Brain microvascular endothelial cell (primary cell): ENCODE measurements at regions not wholly inside any gene's neighbourhood (a gene's known extent, or its start where the extent isn't known, plus 50 kb on each side); places are given as distances from the start of the nearest gene placed in this dataset.
"Not testable (repeated sequence)": the region's sequence is repeated elsewhere in the genome, so short reads cannot be mapped to it uniquely, and the experiment has no call there.

Experiments
- DNase-seq: peaks from one replicate; pipeline ENCODE4 v3.0.0-alpha.2; 2020
- H3K27ac ChIP-seq: fragments of 250-450 bp; sonication (Bioruptor Pico); 2 replicates; pipeline ENCODE4 v1.5.1; 2020; ENCODE audit warnings: mild to moderate bottlenecking, moderate library complexity
- H3K27me3 ChIP-seq: fragments of 250-450 bp; sonication (Bioruptor Pico); replicated peaks from 2 replicates; pipeline ENCODE4 v1.5.1; 2020; ENCODE audit warnings: mild to moderate bottlenecking
- H3K36me3 ChIP-seq: fragments of 250-450 bp; sonication (Bioruptor Pico); replicated peaks from 2 replicates; pipeline ENCODE4 v1.5.1; 2020; ENCODE audit warnings: mild to moderate bottlenecking
- H3K4me3 ChIP-seq: 2 replicates; pipeline ENCODE4 v1.5.1; 2011; ENCODE audit warnings: low read depth, mild to moderate bottlenecking, control low read depth, low read length, moderate library complexity
- in situ Hi-C: cut with HindIII; loops from 2 replicates; pipeline ENCODE4 v1.10.0; 2017; ENCODE audit warnings: low sequenced_read_pairs, low pct_ligation_motif_present
- TF ChIP-seq, protein P1 (sequence below): IDR thresholded peaks from 2 replicates; pipeline ENCODE4 v1.5.1; 2011; ENCODE audit warnings: low read depth, mild to moderate bottlenecking, moderate library complexity, low read length, control low read depth, inconsistent platforms; ENCODE audit errors: missing control alignments

DNA sequence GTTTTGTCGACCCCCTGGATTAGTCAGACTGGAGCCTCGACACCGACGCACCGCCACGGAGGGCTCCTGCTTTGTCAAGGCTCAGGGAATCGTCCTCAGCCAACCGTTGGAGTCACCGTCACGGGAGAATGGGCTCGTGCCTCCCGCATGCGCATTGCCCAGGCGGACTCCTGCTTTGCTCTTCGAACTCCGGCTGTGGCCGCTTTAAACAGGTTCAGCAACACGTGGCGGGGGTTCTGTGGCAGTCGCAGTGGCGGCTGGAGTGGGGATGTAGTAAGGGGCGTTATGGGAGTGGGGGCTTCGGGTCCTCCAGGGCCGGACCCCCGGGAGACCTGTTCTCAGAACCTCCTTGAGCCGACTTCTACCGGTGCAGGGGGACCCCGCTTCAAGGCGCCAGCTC, 554.7 kb upstream of the ZNF337 start:
- DNase-seq, H3K4me3 ChIP-seq, in situ Hi-C loops, H3K27ac ChIP-seq, H3K36me3 ChIP-seq, H3K27me3 ChIP-seq: not testable (repeated sequence)

DNA sequence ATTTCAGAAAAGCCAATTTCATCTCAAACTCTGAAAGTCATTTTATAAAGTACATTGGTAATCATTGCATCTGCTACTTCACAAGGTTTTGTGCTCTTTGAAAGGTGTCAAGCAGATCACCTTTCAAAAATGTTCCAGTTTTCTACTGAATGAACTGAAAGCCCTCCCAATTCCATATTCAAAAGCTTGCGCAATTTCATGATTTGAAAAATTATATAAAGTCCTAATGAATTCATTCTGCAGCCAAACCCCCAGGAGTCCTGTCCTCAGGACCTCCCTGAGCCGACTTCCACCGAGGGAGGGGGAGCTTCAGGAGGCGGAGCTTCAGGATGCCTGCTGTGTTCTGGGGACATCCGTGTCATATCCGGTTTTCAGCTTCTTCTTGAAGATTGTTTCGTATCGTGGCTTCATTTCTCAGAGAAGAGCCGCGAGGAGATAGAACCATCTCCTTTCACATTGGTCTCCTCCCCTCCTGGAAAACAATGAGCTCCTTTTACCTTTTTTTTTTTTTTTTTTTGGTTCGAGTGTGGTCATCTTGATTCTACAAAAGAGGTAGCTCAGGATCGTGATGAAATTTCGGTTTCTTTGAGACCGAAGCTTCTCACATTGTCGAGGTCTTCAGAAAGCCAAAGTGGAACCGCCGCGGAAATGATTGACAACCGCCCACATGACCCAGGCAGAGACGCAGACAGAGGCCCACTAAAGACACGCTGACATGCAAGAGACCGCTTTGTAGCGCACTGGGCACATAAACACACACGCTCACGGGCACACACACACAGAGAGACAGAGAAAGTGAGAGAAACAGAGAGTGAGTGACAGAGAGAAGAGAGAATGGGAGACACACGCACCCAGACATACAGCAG, 553.8 kb upstream of the ZNF337 start:
- in situ Hi-C loops, H3K27ac ChIP-seq, H3K4me3 ChIP-seq, DNase-seq, H3K36me3 ChIP-seq, H3K27me3 ChIP-seq: not testable (repeated sequence)

DNA sequence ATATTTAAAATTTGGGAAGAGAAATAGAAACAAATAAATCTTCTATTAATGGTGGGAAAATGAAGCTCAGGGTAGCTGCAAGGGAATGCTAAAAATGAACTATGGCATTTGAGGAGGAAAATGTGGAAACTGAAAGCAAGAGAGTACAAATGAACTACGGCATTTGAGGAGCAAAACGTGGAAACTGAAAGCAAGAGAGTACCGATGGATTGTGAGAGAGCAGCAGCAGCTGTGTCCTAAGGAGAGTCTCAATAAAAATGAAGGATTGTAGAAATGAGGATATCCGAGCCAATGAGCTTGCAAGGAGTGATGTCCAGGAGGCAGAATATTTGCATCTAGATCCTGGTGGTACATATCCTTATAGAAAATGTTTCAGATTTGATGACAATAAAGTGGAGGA, 547.1 kb upstream of the ZNF337 start:
- H3K36me3 ChIP-seq, result no peaks in the 10 kb centered on the region
- no peak overlapping the region for H3K27ac ChIP-seq
- H3K4me3 ChIP-seq, result no peak overlapping the region
- DNase-seq, result no peak
- no peaks in the 10 kb centered on the region for H3K27me3 ChIP-seq
- in situ Hi-C loops, result no loop called here
- TF ChIP-seq, protein P1, sequence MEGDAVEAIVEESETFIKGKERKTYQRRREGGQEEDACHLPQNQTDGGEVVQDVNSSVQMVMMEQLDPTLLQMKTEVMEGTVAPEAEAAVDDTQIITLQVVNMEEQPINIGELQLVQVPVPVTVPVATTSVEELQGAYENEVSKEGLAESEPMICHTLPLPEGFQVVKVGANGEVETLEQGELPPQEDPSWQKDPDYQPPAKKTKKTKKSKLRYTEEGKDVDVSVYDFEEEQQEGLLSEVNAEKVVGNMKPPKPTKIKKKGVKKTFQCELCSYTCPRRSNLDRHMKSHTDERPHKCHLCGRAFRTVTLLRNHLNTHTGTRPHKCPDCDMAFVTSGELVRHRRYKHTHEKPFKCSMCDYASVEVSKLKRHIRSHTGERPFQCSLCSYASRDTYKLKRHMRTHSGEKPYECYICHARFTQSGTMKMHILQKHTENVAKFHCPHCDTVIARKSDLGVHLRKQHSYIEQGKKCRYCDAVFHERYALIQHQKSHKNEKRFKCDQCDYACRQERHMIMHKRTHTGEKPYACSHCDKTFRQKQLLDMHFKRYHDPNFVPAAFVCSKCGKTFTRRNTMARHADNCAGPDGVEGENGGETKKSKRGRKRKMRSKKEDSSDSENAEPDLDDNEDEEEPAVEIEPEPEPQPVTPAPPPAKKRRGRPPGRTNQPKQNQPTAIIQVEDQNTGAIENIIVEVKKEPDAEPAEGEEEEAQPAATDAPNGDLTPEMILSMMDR, result no peak

DNA sequence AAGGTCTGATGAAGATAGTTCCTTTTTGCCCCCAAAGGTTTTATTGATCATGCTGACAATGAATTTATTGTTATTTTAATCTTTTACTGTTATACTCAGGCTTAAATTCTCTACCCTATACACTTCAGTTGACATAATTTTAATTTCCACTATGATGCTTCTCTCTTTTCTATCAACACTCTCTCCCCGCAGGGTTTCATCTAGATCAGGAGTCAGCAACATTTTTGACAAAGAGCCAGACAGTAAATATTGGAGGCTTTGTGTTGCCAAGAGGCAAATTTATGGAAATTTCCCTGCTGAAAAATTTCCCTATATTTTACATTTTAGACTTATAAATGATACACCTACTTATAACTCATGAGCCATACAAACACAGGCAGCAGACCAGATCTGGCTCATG, 524.0 kb upstream of the ZNF337 start:
- in situ Hi-C loops, H3K4me3 ChIP-seq, DNase-seq, H3K27me3 ChIP-seq, H3K36me3 ChIP-seq, H3K27ac ChIP-seq: not testable (repeated sequence)

DNA sequence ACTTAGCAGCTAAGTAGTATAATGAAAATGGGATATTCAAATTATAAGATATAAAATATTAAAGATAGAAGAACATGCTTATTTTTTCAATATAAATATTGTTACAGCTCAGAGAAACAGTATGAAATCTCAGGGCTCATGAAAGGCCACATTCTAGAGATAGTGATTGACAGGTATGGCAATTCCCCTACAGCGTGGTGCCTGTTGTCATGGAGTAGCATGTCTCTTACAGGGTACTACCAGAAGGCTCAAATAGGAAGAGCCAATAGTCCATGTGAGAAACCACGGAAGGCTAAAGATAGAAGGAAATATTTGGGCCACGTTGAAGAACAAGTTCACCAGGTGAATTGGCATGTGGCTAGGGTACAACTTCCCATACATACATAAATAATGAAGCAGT, 522.9 kb upstream of the ZNF337 start:
- H3K36me3 ChIP-seq, H3K4me3 ChIP-seq, H3K27ac ChIP-seq, H3K27me3 ChIP-seq, DNase-seq, in situ Hi-C loops: not testable (repeated sequence)

DNA sequence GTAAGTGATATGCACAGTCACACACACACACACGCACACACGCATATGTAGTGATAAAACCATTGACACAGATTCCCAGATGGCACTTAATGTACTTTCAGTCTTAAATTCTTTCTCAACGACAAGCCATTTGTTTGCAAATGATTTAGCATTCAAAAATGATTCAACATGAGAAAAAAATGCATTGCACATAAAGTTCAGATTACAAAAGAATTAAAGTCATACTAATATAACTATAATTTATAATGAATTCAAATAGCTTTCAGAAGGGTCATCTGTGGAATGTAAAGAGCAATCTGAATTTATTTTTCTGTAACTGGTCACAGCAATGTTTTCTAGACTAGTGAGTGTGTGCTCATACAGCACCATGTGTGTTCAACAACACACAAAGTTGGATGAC, 521.6 kb upstream of the ZNF337 start:
- H3K27ac ChIP-seq, result no peak overlapping the region
- H3K36me3 ChIP-seq, result no peaks in the 10 kb centered on the region
- TF ChIP-seq, protein P1, result no peak
- H3K4me3 ChIP-seq, result no peak overlapping the region
- DNase-seq, result no peak
- in situ Hi-C loops, result no loop called here
- no peaks in the 10 kb centered on the region for H3K27me3 ChIP-seq

DNA sequence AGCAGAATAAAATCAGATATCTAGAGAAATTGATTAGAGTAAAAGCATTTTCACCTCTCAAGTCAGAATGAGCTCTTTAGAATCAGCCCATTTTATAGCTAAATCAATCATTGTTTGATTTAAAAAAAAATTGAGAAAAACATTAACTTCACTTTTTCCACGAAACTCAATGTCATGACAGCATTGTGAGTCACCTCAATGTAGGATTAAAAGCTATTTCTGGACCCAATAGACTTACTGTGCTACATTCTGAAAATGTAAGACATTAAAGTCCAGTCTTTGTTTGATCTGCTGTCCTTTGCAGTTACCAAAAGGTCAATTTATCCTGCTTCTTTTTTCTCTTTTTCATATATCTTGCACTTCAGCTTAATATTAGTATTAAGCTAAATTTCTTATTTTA, 519.4 kb upstream of the ZNF337 start:
- in situ Hi-C loops, result no loop called here
- TF ChIP-seq, protein P1, result no peak
- Histone ChIP-seq H3K36me3 (no peaks in the 10 kb centered on the region), H3K27ac (no peak overlapping the region), H3K27me3 (no peaks in the 10 kb centered on the region), H3K4me3 (no peak overlapping the region)
- DNase-seq, result no peak

DNA sequence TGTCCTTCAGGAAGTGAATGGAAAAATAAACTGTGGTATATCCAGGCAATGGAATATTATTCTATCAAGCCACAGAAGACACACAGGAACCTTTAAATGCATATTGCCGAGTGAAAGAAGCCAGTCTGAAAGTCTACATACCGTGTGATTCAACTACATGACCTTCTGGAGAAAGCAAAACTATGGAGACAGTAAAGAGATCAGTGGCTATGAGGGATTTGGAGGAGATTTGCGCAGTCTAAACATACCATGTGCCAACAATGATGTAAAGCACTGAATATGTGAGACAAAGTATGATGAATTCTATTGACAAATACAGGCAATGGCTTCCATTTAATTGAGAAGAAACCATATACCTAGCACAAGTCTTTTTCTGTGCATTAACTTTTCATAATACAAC, 518.3 kb upstream of the ZNF337 start:
- Histone ChIP-seq H3K27me3 (no peaks in the 10 kb centered on the region), H3K36me3 (no peaks in the 10 kb centered on the region), H3K27ac (no peak overlapping the region), H3K4me3 (no peak overlapping the region)
- DNase-seq, result no peak
- TF ChIP-seq, protein P1, result no peak
- in situ Hi-C loops, result no loop called here
